ENCODE measurements at regions not wholly inside any gene's neighbourhood (a gene's known extent, or its start where the extent isn't known, plus 50 kb on each side); places are given as distances from the start of the nearest gene placed in this dataset.

DNA sequence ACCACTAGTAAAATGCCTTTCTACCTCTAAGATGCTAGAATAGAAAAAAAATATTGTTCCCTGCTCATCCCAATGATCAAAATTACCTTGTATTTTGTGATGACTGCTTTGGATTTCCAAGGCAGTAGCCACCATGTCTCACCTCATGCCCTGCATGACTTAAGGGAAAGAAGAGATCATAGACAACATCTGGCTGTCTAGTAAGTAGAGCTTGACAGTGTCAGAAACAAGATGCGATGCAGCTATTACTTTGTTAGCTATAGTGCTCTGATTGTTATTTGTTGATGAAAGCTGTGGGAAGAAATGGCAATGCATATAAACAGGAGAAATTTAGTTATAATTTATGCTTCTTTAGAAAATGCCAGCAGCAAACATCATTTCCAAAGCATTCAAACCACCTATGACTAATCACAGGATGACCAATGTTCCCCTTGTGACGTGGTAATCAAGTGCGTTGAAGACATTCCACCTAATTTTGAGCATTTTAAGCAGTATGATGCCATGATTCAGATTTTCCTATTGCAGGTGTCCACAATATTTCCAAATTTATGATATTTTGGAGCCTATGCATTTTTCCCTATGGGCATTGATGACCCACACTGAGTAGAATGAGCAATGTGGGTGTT lies 308.3 kb downstream of the KCNRG start:
- FAIRE-seq, result no peak
- TF ChIP-seq, protein P1, sequence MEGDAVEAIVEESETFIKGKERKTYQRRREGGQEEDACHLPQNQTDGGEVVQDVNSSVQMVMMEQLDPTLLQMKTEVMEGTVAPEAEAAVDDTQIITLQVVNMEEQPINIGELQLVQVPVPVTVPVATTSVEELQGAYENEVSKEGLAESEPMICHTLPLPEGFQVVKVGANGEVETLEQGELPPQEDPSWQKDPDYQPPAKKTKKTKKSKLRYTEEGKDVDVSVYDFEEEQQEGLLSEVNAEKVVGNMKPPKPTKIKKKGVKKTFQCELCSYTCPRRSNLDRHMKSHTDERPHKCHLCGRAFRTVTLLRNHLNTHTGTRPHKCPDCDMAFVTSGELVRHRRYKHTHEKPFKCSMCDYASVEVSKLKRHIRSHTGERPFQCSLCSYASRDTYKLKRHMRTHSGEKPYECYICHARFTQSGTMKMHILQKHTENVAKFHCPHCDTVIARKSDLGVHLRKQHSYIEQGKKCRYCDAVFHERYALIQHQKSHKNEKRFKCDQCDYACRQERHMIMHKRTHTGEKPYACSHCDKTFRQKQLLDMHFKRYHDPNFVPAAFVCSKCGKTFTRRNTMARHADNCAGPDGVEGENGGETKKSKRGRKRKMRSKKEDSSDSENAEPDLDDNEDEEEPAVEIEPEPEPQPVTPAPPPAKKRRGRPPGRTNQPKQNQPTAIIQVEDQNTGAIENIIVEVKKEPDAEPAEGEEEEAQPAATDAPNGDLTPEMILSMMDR (IDR thresholded peaks at IDR 0.05; ENCODE audit: insufficient read depth, missing control alignments), result no peak
- no peak for DNase-seq (ENCODE audit: insufficient read length, low spot score)

DNA sequence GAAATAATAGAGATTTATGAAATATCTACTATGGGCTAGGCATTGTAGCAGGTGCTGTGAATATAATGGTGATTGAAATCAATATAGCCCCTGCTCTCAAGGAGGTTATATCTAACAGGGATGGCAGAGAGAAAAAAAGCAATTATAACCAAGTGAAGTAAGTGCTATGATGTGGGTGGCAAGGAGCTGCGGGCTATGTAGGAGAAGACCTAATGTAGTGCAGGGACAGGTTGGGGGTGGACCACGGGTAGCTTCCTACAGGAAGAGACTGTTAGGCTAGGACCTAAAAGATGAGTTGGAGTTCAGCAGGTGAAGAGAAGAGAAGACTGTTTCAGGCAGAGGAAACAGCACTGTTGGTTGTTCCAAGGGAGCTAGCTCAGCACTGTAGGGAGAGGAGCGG lies 311.0 kb downstream of the KCNRG start:
- FAIRE-seq (no peak), DNase-seq (ENCODE audit: insufficient read length, low spot score) (no peak)
- TF ChIP-seq, protein P1 (IDR thresholded peaks at IDR 0.05; ENCODE audit: insufficient read depth, missing control alignments), result no peak

DNA sequence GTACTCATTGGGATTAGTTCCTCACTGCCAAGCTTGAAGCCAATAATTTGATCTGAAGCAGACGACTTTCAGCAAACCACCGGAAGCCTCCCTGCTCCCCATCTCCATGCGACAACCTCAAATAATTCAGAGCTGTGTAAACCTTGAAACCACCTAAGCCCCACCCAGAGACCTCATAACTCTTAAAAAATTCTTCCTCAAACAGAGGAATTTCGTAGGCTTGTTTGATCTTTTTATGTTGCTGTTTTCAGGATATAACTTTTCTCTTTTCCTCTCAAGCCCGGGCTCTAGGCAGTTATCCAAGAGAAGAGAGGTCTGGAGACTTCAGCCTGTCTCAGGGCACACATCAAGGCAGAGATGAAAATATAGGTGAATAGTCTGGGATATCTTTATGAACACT lies 311.6 kb downstream of the KCNRG start:
- DNase-seq (ENCODE audit: insufficient read length, low spot score), result no peak
- TF ChIP-seq, protein P1 (IDR thresholded peaks at IDR 0.05; ENCODE audit: insufficient read depth, missing control alignments), result no peak
- FAIRE-seq, result no peak

DNA sequence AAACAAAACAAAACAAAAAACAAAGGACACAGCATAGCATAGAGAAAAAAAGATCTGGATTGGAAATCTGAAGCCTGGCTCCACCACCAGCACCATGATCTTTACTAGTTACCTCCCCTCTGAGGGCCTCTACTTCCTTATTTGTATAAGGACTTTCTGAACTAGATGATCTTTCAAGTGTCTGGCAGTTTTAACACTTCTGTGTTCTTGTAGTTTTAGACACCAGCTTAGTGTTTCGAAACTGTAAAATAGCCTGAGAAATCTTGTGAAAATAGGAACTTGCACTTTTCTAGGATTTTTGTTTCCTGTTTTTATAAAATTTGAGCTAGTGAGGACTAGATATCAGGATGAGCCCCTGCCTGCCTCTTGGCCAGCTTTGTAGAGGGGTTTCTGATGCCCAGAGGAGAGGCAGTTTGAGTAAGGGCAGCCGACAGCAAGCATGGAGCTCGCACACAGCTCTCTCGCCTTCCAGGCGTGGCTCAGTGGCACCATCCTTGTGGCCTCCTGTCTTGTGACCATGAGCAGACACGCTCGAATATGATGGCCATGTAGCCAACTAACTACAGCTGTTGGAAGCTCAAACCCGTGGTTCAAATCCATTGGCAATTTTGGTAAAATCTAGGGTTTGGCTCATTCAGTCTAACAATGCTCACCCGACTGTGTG lies 319.0 kb downstream of the KCNRG start:
- DNase-seq (ENCODE audit: insufficient read length, low spot score), result no peak
- no peak for FAIRE-seq
- TF ChIP-seq, protein P1 (IDR thresholded peaks at IDR 0.05; ENCODE audit: insufficient read depth, missing control alignments), result no peak

DNA sequence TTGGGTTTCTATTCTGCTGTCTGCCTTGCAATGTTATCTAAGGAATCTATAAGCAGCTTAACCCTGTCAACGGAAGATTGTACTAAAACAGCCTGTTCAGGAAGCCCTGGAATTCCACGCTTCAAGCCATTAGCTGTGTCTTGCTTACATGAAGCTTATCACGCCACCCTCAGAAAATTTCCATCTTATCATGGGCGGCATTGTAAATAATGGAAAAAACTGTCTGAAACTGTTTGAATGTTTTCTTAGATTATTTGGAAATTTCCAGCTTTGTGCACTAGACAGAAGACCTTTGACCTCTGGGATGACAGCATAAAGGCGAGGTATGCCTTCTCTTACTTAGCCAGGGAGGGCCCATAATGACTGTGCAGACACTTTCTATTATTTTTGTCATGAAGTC lies 319.7 kb downstream of the KCNRG start:
- DNase-seq (ENCODE audit: insufficient read length, low spot score) (no peak), FAIRE-seq (no peak)
- TF ChIP-seq, protein P1 (IDR thresholded peaks at IDR 0.05; ENCODE audit: insufficient read depth, missing control alignments), result no peak

DNA sequence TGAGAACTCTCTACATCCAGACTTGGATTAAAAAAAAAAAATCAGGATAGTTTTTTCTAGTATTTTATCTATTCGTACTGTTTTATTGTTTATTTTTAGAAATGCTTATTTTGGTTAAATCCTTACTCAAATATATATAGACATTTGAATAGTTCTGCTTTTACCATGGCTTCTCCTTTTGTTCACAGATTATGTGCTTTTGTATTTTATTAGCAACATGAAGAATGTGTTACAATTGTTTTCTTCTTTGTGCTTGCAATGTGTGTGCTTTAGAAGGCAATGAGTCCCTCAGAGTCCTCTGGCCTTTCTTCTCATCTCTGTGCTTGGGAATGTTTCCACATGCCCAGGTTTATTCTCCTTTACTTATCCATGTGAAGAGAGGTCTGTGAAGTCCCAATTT lies 324.0 kb downstream of the KCNRG start:
- TF ChIP-seq, protein P1 (IDR thresholded peaks at IDR 0.05; ENCODE audit: insufficient read depth, missing control alignments), result no peak

DNA sequence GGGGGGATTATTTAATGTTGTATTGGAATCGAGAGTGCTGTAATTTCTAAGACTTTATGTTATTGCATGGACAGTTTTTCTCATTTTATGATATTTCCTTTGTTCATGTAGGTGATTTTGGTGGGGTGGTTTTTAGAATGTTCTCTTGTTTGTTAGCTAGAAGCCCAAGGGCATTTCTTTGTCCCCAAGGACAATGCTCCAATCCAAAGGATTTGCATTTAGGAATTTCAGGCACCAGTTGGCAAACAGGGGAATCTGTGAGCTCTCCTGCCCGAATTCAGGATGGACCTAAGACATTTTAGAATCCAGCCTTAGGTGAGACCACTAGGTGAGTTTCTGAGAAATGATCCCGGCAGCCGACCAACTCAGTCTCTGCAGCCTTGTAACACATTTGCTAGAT lies 324.9 kb downstream of the KCNRG start:
- FAIRE-seq (no peak), DNase-seq (ENCODE audit: insufficient read length, low spot score) (no peak)
- TF ChIP-seq, protein P1 (IDR thresholded peaks at IDR 0.05; ENCODE audit: insufficient read depth, missing control alignments), result no peak

More for the DNA sequence above, 324.0 kb downstream of the KCNRG start:
- no peak for FAIRE-seq
- no peak for DNase-seq (ENCODE audit: insufficient read length, low spot score)

All from D721Med (cell line).